ENCODE measurements at regions not wholly inside any gene's neighbourhood (a gene's known extent, or its start where the extent isn't known, plus 50 kb on each side); places are given as distances from the start of the nearest gene placed in this dataset.

DNA sequence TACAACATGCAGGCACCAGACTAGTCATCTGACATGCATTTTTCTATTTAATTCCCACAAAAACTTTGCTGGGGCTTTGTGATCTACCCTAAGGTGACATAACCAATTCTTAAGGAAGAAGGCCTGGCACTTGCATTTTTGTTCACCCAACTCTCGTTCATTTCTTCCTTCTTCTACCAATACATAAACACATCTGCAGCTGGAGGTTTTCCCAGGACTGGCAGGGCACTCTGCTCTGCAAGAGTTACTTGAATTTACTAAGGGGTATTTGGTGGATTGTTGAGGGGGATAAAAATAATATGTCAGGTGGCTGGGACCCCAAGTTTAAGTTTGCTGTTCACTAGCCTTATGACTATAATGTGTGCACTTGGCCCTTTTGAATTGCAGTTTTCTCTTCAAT, 111.4 kb upstream of the TRIB2 start:
- WGBS (ENCODE audit: extremely low coverage, insufficient coverage, low lambda C conversion rate): no CpG with 5 or more reads among the region's 1 CpG
- H3K27ac ChIP-seq (ENCODE audit: low read depth, low read length): no peak overlapping the region
- H2BK5ac ChIP-seq (ENCODE audit: low read length): no peak overlapping the region

DNA sequence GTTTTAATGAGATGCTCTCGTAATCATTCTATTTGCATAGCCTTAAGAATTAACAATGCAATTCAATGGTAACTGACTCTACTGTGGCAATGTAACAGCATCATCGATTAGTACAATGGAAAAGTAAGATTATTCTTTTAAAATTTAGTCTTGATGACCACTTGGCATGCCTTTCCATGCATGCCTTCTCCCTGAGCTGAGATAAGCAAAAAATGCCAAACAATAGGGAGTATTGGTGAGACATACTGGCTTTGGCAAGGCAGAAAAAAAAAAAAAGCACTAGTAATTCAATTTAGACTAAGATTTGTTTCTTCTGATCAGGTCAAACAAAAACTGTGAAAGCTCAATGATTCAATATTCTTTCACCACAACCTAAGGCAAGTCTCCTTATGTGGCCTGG, 110.8 kb upstream of the TRIB2 start:
- Histone ChIP-seq H3K4ac (ENCODE audit: low read depth, low read length) (no peak overlapping the region), H3K4me1 (ENCODE audit: control insufficient read depth, low read depth, low read length) (peaks cover 3% of the 10 kb centered on the region), H3K9ac (ENCODE audit: low read length) (no peak overlapping the region), H3K27ac (ENCODE audit: low read depth, low read length) (no peak overlapping the region), H3K27me3 (ENCODE audit: insufficient read depth, low read length, poor library complexity) (no peaks in the 10 kb centered on the region), H4K5ac (ENCODE audit: low read length) (no peak overlapping the region), H3K79me1 (ENCODE audit: low read length) (no peaks in the 10 kb centered on the region), H4K8ac (ENCODE audit: low read depth, low read length) (no peak overlapping the region), H3K4me3 (ENCODE audit: low read length) (no peak overlapping the region), H3K36me3 (ENCODE audit: control insufficient read depth, insufficient read depth, low read length) (no peaks in the 10 kb centered on the region), H2BK5ac (ENCODE audit: low read length) (no peak overlapping the region), H2BK15ac (replicated peaks; ENCODE audit: low read depth) (no peak overlapping the region), H3K56ac (ENCODE audit: low read length) (no peak overlapping the region), H2BK120ac (ENCODE audit: low read depth, low read length) (no peak overlapping the region), H3K23ac (ENCODE audit: low read length) (no peak overlapping the region), H3K4me2 (ENCODE audit: low read length) (no peak overlapping the region), H3K18ac (ENCODE audit: low read length) (no peak overlapping the region), H2AK5ac (ENCODE audit: low read length) (no peak overlapping the region), H3K79me2 (ENCODE audit: control insufficient read depth, insufficient read depth, low read length) (no peaks in the 10 kb centered on the region)
- WGBS (ENCODE audit: extremely low coverage, insufficient coverage, low lambda C conversion rate): no CpG with 5 or more reads among the region's 2 CpGs
- DNase-seq: peak; percentile 34

More for the DNA sequence above, 111.4 kb upstream of the TRIB2 start:
- H3K4ac ChIP-seq (ENCODE audit: low read depth, low read length): no peak overlapping the region
- no peaks in the 10 kb centered on the region for H3K79me1 ChIP-seq (ENCODE audit: low read length)
- peaks cover 3% of the 10 kb centered on the region for H3K4me1 ChIP-seq (ENCODE audit: control insufficient read depth, low read depth, low read length)
- peak overlapping the region; percentile 28 for H3K18ac ChIP-seq (ENCODE audit: low read length)
- no peaks in the 10 kb centered on the region for H3K36me3 ChIP-seq (ENCODE audit: control insufficient read depth, insufficient read depth, low read length)
- DNase-seq: no peak
- H3K9ac ChIP-seq (ENCODE audit: low read length): no peak overlapping the region
- H4K8ac ChIP-seq (ENCODE audit: low read depth, low read length): no peak overlapping the region
- peak overlapping the region; percentile 92 for H2BK15ac ChIP-seq (replicated peaks; ENCODE audit: low read depth)
- H2AK5ac ChIP-seq (ENCODE audit: low read length): no peak overlapping the region
- H3K4me2 ChIP-seq (ENCODE audit: low read length): no peak overlapping the region
- no peak overlapping the region for H2BK120ac ChIP-seq (ENCODE audit: low read depth, low read length)
- no peak overlapping the region for H4K5ac ChIP-seq (ENCODE audit: low read length)
- H3K23ac ChIP-seq (ENCODE audit: low read length): no peak overlapping the region
- H3K4me3 ChIP-seq (ENCODE audit: low read length): no peak overlapping the region
- no peak overlapping the region for H3K56ac ChIP-seq (ENCODE audit: low read length)
- H3K79me2 ChIP-seq (ENCODE audit: control insufficient read depth, insufficient read depth, low read length): no peaks in the 10 kb centered on the region
- no peaks in the 10 kb centered on the region for H3K27me3 ChIP-seq (ENCODE audit: insufficient read depth, low read length, poor library complexity)

DNA sequence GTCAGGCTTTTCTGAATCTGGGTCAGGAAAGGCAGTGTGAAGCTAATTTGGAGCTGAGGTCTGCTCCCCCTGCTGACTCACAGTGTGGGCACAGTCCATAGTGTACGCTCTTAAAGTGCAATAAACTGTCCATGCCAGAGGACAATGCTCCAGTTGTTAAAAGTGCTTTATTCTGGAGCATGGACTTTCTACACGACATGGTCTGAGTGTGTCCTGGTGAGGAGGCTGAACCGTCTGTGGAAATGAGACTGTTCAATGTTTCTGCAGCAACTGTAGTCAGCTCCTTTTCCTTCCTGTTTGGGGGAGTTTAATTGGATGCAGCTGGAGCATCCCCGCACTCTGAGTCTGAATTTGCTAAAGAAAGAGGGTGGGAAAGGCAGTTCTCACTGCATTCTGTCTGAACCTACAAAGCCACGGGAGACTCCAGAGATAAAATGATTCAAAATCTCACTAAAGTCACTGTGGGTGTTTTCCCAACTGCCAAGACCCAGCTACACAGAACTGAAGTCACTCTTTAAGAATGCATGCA, 110.2 kb upstream of the TRIB2 start:
- peak; percentile 24 for DNase-seq
- Histone ChIP-seq H3K23ac (ENCODE audit: low read length) (no peak overlapping the region), H2AK5ac (ENCODE audit: low read length) (no peak overlapping the region), H3K27me3 (ENCODE audit: insufficient read depth, low read length, poor library complexity) (no peaks in the 10 kb centered on the region), H3K56ac (ENCODE audit: low read length) (no peak overlapping the region), H3K4me3 (ENCODE audit: low read length) (no peak overlapping the region), H3K4ac (ENCODE audit: low read depth, low read length) (no peak overlapping the region), H4K5ac (ENCODE audit: low read length) (no peak overlapping the region), H3K79me2 (ENCODE audit: control insufficient read depth, insufficient read depth, low read length) (no peaks in the 10 kb centered on the region), H3K79me1 (ENCODE audit: low read length) (no peaks in the 10 kb centered on the region), H3K27ac (ENCODE audit: low read depth, low read length) (no peak overlapping the region), H2BK15ac (replicated peaks; ENCODE audit: low read depth) (no peak overlapping the region), H3K4me1 (ENCODE audit: control insufficient read depth, low read depth, low read length) (peaks cover 3% of the 10 kb centered on the region), H2BK120ac (ENCODE audit: low read depth, low read length) (no peak overlapping the region), H4K8ac (ENCODE audit: low read depth, low read length) (no peak overlapping the region), H3K18ac (ENCODE audit: low read length) (peak overlapping the region; percentile 53), H2BK5ac (ENCODE audit: low read length) (no peak overlapping the region), H3K36me3 (ENCODE audit: control insufficient read depth, insufficient read depth, low read length) (no peaks in the 10 kb centered on the region), H3K9ac (ENCODE audit: low read length) (no peak overlapping the region), H3K4me2 (ENCODE audit: low read length) (no peak overlapping the region)
- no CpG with 5 or more reads among the region's 5 CpGs for WGBS (ENCODE audit: extremely low coverage, insufficient coverage, low lambda C conversion rate)

DNA sequence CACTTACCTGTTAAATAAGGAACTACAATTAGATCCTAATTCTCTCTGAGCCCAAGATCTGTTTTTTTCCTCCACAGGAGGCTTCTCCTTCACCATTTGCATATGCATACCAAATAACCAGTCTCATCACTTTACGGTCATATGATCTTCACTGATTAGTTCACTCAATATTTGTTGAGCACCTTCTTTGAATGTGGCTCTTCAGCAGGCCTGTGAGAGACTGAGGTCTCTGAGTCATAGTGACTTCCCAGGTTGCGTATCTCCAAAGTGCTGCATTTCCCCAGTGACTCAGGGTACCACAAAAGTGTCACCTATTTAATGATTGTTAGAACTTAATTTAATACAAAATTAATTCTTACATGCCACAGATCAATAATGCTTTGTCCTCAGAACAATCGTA, 108.8 kb upstream of the TRIB2 start:
- Histone ChIP-seq H3K27me3 (ENCODE audit: insufficient read depth, low read length, poor library complexity) (no peaks in the 10 kb centered on the region), H3K27ac (ENCODE audit: low read depth, low read length) (no peak overlapping the region), H3K4me1 (ENCODE audit: control insufficient read depth, low read depth, low read length) (peaks cover 3% of the 10 kb centered on the region), H3K4me2 (ENCODE audit: low read length) (no peak overlapping the region), H2BK5ac (ENCODE audit: low read length) (no peak overlapping the region), H4K8ac (ENCODE audit: low read depth, low read length) (no peak overlapping the region), H3K79me1 (ENCODE audit: low read length) (no peaks in the 10 kb centered on the region), H3K4ac (ENCODE audit: low read depth, low read length) (no peak overlapping the region), H3K56ac (ENCODE audit: low read length) (no peak overlapping the region), H3K9ac (ENCODE audit: low read length) (no peak overlapping the region), H4K5ac (ENCODE audit: low read length) (no peak overlapping the region), H2BK15ac (replicated peaks; ENCODE audit: low read depth) (no peak overlapping the region), H3K36me3 (ENCODE audit: control insufficient read depth, insufficient read depth, low read length) (no peaks in the 10 kb centered on the region), H3K18ac (ENCODE audit: low read length) (no peak overlapping the region), H2BK120ac (ENCODE audit: low read depth, low read length) (no peak overlapping the region), H3K79me2 (ENCODE audit: control insufficient read depth, insufficient read depth, low read length) (no peaks in the 10 kb centered on the region), H2AK5ac (ENCODE audit: low read length) (no peak overlapping the region), H3K23ac (ENCODE audit: low read length) (no peak overlapping the region), H3K4me3 (ENCODE audit: low read length) (no peak overlapping the region)
- no CpG with 5 or more reads among the region's 3 CpGs for WGBS (ENCODE audit: extremely low coverage, insufficient coverage, low lambda C conversion rate)
- peak; percentile 61 for DNase-seq

DNA sequence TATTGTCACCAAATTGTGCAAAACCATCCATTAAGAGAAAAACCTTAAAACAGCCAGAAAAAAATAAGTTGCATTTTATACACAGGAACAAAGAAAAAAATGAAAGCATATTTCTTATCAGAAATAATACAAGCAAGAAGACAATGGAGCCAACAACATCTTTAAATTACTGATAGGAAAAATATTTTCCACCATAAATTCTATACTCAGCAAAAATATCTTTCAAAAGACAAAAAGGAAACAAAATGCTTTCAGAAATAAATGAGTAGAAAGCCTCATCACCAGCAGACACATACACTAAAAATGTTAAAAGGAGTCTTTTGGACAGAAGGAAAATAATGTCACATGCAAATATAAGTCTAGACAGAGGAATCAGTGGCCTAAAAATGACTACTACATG, 106.4 kb upstream of the TRIB2 start:
- no peak overlapping the region for H3K56ac ChIP-seq (ENCODE audit: low read length)
- H3K4ac ChIP-seq (ENCODE audit: low read depth, low read length): no peak overlapping the region
- H4K5ac ChIP-seq (ENCODE audit: low read length): no peak overlapping the region
- no peak overlapping the region for H3K4me3 ChIP-seq (ENCODE audit: low read length)
- H3K4me1 ChIP-seq (ENCODE audit: control insufficient read depth, low read depth, low read length): peaks cover 3% of the 10 kb centered on the region
- no peak overlapping the region for H2BK5ac ChIP-seq (ENCODE audit: low read length)
- H3K18ac ChIP-seq (ENCODE audit: low read length): no peak overlapping the region
- no peaks in the 10 kb centered on the region for H3K36me3 ChIP-seq (ENCODE audit: control insufficient read depth, insufficient read depth, low read length)
- no peaks in the 10 kb centered on the region for H3K79me2 ChIP-seq (ENCODE audit: control insufficient read depth, insufficient read depth, low read length)
- H3K9ac ChIP-seq (ENCODE audit: low read length): no peak overlapping the region
- no peak overlapping the region for H3K23ac ChIP-seq (ENCODE audit: low read length)
- no peak overlapping the region for H3K27ac ChIP-seq (ENCODE audit: low read depth, low read length)
- H4K8ac ChIP-seq (ENCODE audit: low read depth, low read length): no peak overlapping the region
- no peak overlapping the region for H2BK120ac ChIP-seq (ENCODE audit: low read depth, low read length)
- DNase-seq: no peak
- no peak overlapping the region for H2AK5ac ChIP-seq (ENCODE audit: low read length)
- H2BK15ac ChIP-seq (replicated peaks; ENCODE audit: low read depth): no peak overlapping the region
- H3K4me2 ChIP-seq (ENCODE audit: low read length): no peak overlapping the region
- no peaks in the 10 kb centered on the region for H3K79me1 ChIP-seq (ENCODE audit: low read length)
- H3K27me3 ChIP-seq (ENCODE audit: insufficient read depth, low read length, poor library complexity): no peaks in the 10 kb centered on the region

DNA sequence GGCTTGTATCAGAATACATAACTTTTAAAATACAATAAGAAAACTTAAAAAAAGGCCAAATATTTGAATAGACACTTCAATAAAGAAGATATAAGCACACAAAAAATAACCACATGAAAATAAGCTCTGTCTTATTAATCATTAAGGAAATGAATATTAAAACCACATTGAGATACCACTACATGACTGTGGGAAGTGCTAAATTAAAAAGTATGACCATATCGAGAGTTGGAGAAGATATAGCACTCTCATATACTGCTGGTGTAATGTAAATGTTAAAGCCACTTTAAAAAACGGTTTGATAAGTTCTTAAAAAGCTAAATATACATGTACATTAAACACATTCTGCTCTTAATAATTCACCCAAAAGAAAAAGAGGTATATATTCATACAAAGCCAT, 104.6 kb upstream of the TRIB2 start:
- no peak overlapping the region for H2BK15ac ChIP-seq (replicated peaks; ENCODE audit: low read depth)
- no peak for DNase-seq
- H3K27me3 ChIP-seq (ENCODE audit: insufficient read depth, low read length, poor library complexity): no peaks in the 10 kb centered on the region
- H3K79me2 ChIP-seq (ENCODE audit: control insufficient read depth, insufficient read depth, low read length): no peaks in the 10 kb centered on the region
- H3K4me1 ChIP-seq (ENCODE audit: control insufficient read depth, low read depth, low read length): no peaks in the 10 kb centered on the region
- no peak overlapping the region for H3K56ac ChIP-seq (ENCODE audit: low read length)
- H4K8ac ChIP-seq (ENCODE audit: low read depth, low read length): no peak overlapping the region
- no peaks in the 10 kb centered on the region for H3K79me1 ChIP-seq (ENCODE audit: low read length)
- H2BK5ac ChIP-seq (ENCODE audit: low read length): no peak overlapping the region
- no peaks in the 10 kb centered on the region for H3K36me3 ChIP-seq (ENCODE audit: control insufficient read depth, insufficient read depth, low read length)
- WGBS (ENCODE audit: extremely low coverage, insufficient coverage, low lambda C conversion rate): no CpG with 5 or more reads among the region's 2 CpGs
- no peak overlapping the region for H3K4me3 ChIP-seq (ENCODE audit: low read length)
- no peak overlapping the region for H3K9ac ChIP-seq (ENCODE audit: low read length)
- H3K27ac ChIP-seq (ENCODE audit: low read depth, low read length): no peak overlapping the region
- no peak overlapping the region for H3K4me2 ChIP-seq (ENCODE audit: low read length)
- no peak overlapping the region for H4K5ac ChIP-seq (ENCODE audit: low read length)
- H3K18ac ChIP-seq (ENCODE audit: low read length): no peak overlapping the region
- H2AK5ac ChIP-seq (ENCODE audit: low read length): no peak overlapping the region
- H3K23ac ChIP-seq (ENCODE audit: low read length): no peak overlapping the region
- H3K4ac ChIP-seq (ENCODE audit: low read depth, low read length): no peak overlapping the region
- H2BK120ac ChIP-seq (ENCODE audit: low read depth, low read length): no peak overlapping the region

Data from mesendoderm (in vitro differentiated cells).